Stomach smooth muscle (tissue), 2 donors: ENCODE measurements at regions not wholly inside any gene's neighbourhood (a gene's known extent, or its start where the extent isn't known, plus 50 kb on each side); places are given as distances from the start of the nearest gene placed in this dataset.

ENCODE experiments used
- H3K27ac ChIP-seq: one replicate; pipeline ENCODE4 v1.7.0; 2013; ENCODE audit warnings: mild to moderate bottlenecking, low read length, inconsistent platforms
- H3K27me3 ChIP-seq, 2 donors: one replicate each; pipeline ENCODE4 v1.7.0; 2013; ENCODE audit warnings: low read length in 2 of 2; ENCODE audit not compliant: insufficient read depth in 2 of 2, control insufficient read depth in 1 of 2
- H3K36me3 ChIP-seq, 2 donors: one replicate each; pipeline ENCODE4 v1.7.0; 2013; ENCODE audit warnings: low read length in 2 of 2; ENCODE audit not compliant: control insufficient read depth in 2 of 2, insufficient read depth in 2 of 2
- H3K4me1 ChIP-seq: one replicate; pipeline ENCODE4 v1.7.0; 2013; ENCODE audit warnings: low read length; ENCODE audit not compliant: control insufficient read depth, insufficient read depth
- H3K4me3 ChIP-seq, 2 donors: one replicate each; pipeline ENCODE4 v1.7.0; 2013; ENCODE audit warnings: low read length in 2 of 2
- H3K9ac ChIP-seq, 2 donors: one replicate each; pipeline ENCODE4 v1.7.0; 2013; ENCODE audit warnings: low read length in 2 of 2, mild to moderate bottlenecking in 1 of 2
- H3K9me3 ChIP-seq, 2 donors: one replicate each; pipeline ENCODE4 v1.7.0; 2013; ENCODE audit warnings: low read length in 2 of 2; ENCODE audit not compliant: control insufficient read depth in 2 of 2
- donor health status: healthy.
- donor health status: Pancreatic carcinoma.

DNA sequence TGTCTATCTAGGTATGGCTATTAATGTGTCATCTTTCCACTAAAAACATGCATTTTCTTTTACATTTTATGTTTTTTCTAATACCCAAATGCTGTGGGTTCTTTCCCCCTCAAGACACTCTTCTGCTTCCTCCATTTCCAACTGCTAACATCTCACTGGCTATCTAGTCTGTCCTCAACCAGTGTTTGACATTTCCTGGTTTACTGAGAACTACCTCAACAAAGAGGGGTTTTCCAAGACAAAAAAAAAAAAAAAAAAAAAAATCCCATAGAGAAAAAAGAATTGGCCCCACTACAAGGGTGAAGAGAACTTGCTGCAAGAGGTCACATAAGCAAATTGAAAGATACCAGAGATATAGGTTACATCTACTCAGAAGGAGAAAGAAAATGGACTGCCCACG lies 359.7 kb downstream of the CRPPA start:
- Histone ChIP-seq H3K9ac (no peak overlapping the region), H3K27ac (no peak overlapping the region), H3K4me3 (no peak overlapping the region), H3K36me3 (no peaks in the 10 kb centered on the region), H3K9me3 (no peaks in the 10 kb centered on the region), H3K4me1 (peaks cover 3% of the 10 kb centered on the region), H3K27me3 (no peaks in the 10 kb centered on the region)

DNA sequence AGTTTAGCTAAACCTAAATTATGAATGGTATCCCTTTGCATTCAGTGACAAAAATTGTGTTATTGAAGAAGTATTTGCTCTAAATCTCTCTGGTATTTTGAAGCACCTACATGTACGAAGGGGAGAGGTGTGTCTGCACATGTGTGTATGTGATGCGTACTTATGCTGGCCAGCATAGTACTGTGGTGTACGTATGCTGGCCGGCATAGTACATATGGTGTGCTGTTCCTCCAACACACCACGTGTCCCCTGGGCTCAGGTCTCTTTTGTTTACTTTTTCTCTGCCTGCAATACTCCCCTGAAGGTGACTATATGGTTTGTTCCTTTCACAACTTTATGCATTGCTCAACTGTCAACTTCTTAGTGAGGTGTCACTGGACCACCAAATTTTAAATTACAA lies 360.3 kb downstream of the CRPPA start:
- Histone ChIP-seq H3K9ac (no peak overlapping the region), H3K9me3 (no peaks in the 10 kb centered on the region), H3K27me3 (no peaks in the 10 kb centered on the region), H3K4me1 (peaks cover 3% of the 10 kb centered on the region), H3K36me3 (no peaks in the 10 kb centered on the region), H3K4me3 (no peak overlapping the region), H3K27ac (no peak overlapping the region)

DNA sequence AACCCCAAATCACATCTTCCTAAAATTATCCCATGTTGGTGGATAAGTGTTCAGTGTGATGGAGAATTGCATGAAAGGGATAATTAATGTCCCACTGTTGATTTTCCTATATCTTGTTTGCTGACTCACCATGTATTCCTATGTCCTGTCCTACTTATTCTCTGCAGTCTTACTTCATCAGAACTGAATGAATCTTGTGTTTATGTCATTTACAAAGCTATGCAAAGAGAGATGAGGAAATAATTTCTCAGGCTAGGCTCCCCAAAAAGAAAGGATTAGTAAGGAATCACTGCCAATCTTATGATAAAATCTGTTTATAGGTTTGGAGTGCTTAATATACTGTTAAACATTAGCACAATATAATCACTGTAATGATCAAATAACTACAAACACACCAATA lies 360.8 kb downstream of the CRPPA start:
- no peak overlapping the region for H3K9ac ChIP-seq
- H3K4me3 ChIP-seq, result no peak overlapping the region
- no peak overlapping the region for H3K27ac ChIP-seq
- H3K36me3 ChIP-seq, result no peaks in the 10 kb centered on the region
- H3K4me1 ChIP-seq, result peaks cover 3% of the 10 kb centered on the region
- H3K9me3 ChIP-seq, result no peaks in the 10 kb centered on the region
- no peaks in the 10 kb centered on the region for H3K27me3 ChIP-seq

DNA sequence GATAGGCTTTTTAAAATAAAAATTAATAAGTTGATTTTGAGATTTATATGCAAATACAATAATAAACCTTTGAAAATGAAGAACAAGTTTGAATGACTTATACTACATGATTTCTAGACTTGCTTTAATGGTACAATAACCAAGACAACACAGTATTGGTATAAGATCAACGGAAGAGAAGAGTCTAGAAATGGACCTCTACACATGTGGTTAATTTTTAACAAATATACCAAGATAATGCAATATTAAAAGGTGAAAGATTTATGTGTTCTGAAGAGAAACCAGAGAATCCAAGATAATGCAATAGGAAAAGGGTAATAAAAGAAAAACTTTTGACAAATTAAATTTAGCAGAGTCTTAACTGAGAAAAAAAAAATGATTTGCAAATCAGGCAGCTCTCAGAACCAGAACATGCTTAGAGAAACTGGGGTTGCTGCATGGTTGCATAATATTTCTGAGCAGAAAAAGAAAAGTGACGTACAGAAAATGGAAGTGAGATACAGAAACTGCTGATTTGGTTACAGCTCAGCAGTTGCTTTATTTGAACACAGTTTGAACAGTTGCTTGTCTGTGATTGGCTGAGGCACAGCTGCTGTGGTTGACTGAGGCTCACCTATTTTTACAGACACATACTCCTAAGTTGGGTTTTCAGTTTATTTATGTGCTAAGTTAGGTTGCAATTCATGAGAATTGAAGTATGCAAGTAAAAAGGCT lies 365.9 kb downstream of the CRPPA start:
- Histone ChIP-seq H3K9me3 (no peaks in the 10 kb centered on the region), H3K36me3 (no peaks in the 10 kb centered on the region), H3K27ac (no peak overlapping the region), H3K4me1 (no peaks in the 10 kb centered on the region), H3K4me3 (no peak overlapping the region), H3K9ac (no peak overlapping the region), H3K27me3 (no peaks in the 10 kb centered on the region)

DNA sequence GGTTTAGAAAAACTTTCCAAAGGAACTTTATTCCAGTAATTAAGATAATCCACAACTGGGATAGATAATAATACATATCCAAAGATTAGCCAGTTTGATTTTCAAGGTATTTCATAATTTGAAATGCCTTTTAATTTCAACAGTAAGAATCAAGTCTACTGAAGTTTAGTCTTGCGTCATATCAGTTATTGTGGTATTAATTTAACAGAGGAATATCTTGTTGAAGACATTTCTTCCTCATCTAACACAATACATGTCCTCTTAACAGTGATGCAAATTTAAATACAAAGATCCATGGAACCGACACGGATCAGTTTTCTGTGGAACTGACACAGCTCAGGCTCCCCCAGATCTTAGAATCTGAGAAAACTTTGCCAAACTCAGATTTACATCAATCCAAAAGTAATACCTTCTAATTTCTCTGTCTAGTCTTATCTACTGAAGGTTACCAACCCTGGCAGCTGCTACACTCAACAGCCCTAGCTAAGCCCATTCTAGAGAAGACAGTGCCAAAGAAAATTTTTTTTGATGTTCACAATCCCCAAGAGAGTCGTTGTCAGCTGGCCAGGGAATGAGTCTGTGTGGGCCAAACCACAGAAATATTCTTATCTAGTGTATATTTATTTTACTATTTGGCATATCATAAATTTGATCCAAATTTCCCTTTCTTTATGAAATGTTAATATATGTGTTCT lies 365.2 kb upstream of the MEOX2 start:
- H3K4me1 ChIP-seq, result no peaks in the 10 kb centered on the region
- H3K9me3 ChIP-seq, result no peaks in the 10 kb centered on the region
- no peaks in the 10 kb centered on the region for H3K36me3 ChIP-seq
- no peak overlapping the region for H3K27ac ChIP-seq
- no peaks in the 10 kb centered on the region for H3K27me3 ChIP-seq
- no peak overlapping the region for H3K4me3 ChIP-seq
- no peak overlapping the region for H3K9ac ChIP-seq

DNA sequence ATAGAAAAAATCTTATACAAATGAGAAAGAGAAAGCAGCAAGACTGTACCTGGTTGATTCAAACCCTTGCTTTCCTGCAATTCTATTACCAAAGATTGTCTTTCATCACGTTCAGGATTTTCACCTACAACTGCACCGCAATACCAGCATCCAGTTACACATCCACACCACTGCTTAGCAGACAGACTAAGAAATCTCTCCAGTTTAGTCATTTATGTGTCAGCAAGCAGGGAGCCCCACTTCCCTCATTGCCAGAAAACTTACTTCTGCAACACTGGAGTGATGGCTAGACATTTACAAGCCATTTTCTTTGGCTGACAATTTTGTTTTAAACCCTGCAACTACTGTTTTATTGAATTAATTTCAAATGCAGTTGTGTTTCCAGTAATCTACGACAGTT lies 359.6 kb upstream of the MEOX2 start:
- no peaks in the 10 kb centered on the region for H3K36me3 ChIP-seq
- no peak overlapping the region for H3K4me3 ChIP-seq
- H3K27ac ChIP-seq, result no peak overlapping the region
- H3K4me1 ChIP-seq, result no peaks in the 10 kb centered on the region
- H3K9ac ChIP-seq, result no peak overlapping the region
- peaks cover 0 to 2% of the 10 kb centered on the region in 2 donors for H3K9me3 ChIP-seq
- no peaks in the 10 kb centered on the region for H3K27me3 ChIP-seq

DNA sequence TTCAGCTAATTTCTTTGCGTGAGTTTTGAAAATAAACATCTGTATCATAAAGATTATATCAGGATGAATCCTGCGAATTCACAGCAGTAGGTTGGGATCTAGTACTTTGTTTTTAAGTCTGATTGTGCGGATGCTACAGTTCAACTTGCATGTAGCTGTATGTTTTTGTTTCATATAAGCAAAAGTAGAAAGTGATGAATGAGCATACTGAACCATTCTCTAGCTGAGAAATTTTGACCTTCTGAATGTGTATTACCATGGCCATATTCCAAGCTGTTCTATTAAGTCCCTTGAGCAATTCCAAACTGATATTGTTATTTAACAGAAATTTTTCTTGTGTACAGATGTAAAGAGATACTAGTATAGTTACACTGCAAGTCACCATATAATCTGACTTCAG lies 358.8 kb upstream of the MEOX2 start:
- H3K4me3 ChIP-seq, result no peak overlapping the region
- H3K27me3 ChIP-seq, result no peaks in the 10 kb centered on the region
- no peak overlapping the region for H3K27ac ChIP-seq
- no peaks in the 10 kb centered on the region for H3K36me3 ChIP-seq
- H3K9ac ChIP-seq, result no peak overlapping the region
- peaks cover 0 to 2% of the 10 kb centered on the region in 2 donors for H3K9me3 ChIP-seq
- no peaks in the 10 kb centered on the region for H3K4me1 ChIP-seq

DNA sequence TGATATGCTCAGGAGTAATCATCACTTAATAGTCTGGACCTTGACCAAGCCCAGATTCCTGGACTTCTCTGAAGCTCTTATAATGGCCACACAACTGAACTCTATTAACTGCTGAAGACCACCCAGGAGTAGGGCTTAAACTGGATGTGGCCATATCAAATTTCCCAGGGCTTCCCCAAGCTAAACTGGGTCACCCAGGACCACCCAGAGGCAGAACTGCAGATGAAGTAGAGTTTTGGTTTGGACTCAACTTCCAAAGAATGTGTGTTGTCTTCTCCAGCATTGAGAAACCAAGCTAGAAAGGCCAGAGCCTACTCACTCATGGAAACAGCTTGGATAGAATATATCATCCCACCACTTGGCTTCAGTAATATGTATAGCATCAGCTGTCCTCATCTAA lies 358.2 kb upstream of the MEOX2 start:
- H3K27ac ChIP-seq, result no peak overlapping the region
- peaks cover 0 to 2% of the 10 kb centered on the region in 2 donors for H3K9me3 ChIP-seq
- H3K27me3 ChIP-seq, result no peaks in the 10 kb centered on the region
- no peaks in the 10 kb centered on the region for H3K4me1 ChIP-seq
- no peak overlapping the region for H3K9ac ChIP-seq
- no peaks in the 10 kb centered on the region for H3K36me3 ChIP-seq
- H3K4me3 ChIP-seq, result no peak overlapping the region

DNA sequence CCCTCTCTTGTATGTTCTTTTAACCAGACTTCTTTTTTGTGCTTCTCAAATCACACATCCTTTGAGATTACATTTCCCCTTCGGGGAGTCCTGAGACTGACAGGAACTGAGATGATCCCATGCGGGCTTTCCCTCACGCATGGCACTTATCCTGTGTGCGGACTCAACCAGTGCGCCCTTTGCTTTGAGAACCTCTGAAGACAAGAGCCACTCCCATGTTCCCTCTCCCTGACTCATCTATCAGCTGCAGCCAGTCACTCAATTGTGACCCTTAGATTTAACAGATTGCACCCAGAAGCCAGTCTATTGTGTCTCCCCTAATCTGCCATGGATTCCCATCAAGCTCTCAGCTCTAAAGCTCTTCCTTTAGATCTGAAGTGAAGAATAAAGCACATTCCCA lies 353.9 kb upstream of the MEOX2 start:
- Histone ChIP-seq H3K27ac (no peak overlapping the region), H3K9ac (no peak overlapping the region), H3K36me3 (no peaks in the 10 kb centered on the region), H3K4me1 (no peaks in the 10 kb centered on the region), H3K4me3 (no peak overlapping the region), H3K27me3 (no peaks in the 10 kb centered on the region), H3K9me3 (peaks cover 0 to 2% of the 10 kb centered on the region in 2 donors)

DNA sequence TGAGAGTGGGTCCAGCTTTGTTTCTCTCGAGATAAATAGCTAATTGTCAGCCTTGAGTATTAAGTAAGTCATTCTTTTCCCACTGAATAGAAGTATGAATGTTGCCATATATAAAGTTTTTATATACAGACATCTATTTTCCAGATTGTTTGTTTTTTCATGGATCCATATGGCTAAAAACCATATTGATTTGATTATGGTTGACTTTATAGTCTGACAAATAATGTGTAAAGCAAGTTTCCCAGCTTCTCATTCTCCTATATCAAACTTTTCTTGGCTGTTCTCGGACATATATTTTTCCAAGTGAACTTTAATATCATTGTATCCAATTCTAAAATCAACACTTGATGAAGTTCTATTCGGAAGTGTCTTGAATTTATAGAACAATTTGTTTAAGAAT lies 352.4 kb upstream of the MEOX2 start:
- Histone ChIP-seq H3K27me3 (no peaks in the 10 kb centered on the region), H3K36me3 (no peaks in the 10 kb centered on the region), H3K4me3 (no peak overlapping the region), H3K4me1 (no peaks in the 10 kb centered on the region), H3K27ac (no peak overlapping the region), H3K9ac (no peak overlapping the region), H3K9me3 (peaks cover 0 to 2% of the 10 kb centered on the region in 2 donors)

DNA sequence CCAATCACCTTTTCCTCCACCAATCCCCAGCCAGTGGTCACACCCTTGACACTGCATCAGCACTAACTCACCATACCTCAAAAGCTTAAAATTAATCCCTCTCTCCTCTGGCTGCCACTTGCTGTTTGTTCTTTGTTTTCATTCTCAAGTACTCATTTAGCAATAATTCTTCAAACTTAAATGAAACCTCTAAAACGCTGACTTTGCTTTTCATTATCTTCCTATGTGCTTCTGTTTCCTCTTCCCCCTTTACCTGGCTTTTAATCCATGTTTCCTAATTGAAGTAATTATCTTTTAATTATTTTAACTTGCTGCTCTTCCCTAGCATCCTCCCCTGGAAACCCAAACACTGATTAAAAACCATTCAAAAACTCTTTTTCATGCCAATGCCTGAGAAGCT lies 348.9 kb upstream of the MEOX2 start:
- Histone ChIP-seq H3K4me3 (no peak overlapping the region), H3K27me3 (no peaks in the 10 kb centered on the region), H3K4me1 (no peaks in the 10 kb centered on the region), H3K36me3 (no peaks in the 10 kb centered on the region), H3K9me3 (no peaks in the 10 kb centered on the region), H3K27ac (no peak overlapping the region), H3K9ac (no peak overlapping the region)
